ENCODE measurements at regions not wholly inside any gene's neighbourhood (a gene's known extent, or its start where the extent isn't known, plus 50 kb on each side); places are given as distances from the start of the nearest gene placed in this dataset.
A peak's percentile ranks its signal among the peaks of the same experiment; 100 is the strongest.

- Mint-ChIP-seq H3K36me3 (no peaks in the 10 kb centered on the region), H3K9me3 (no peaks in the 10 kb centered on the region), H3K27ac (peak overlapping the region in 1 of 7 donors; percentile 53), H3K4me1 (peaks cover 12 to 19% (median 16%) of the 10 kb centered on the region in 4 donors), H3K27me3 (no peaks in the 10 kb centered on the region), H3K4me3 (no peak overlapping the region)
- H3K4me3 ChIP-seq (ENCODE audit: low read length in 2 of 2): no peak overlapping the region
- H3K9me3 ChIP-seq (ENCODE audit: control insufficient read depth in 1 of 2, low read length in 2 of 2): no peaks in the 10 kb centered on the region
- CTCF ChIA-PET (ENCODE audit: partially characterized antibody): interaction anchor here (1.4 to 1.5 kb wide), 2 partner anchors 14 to 132 kb away, joined by 3 to 4 read pairs; no protein-coding TSS in a partner anchor
- no peaks in the 10 kb centered on the region for H3K27me3 ChIP-seq (ENCODE audit: insufficient read depth, low read length)
- no peaks in the 10 kb centered on the region for H3K36me3 ChIP-seq (ENCODE audit: insufficient read depth, low read length)
- no peak for DNase-seq
- POLR2A ChIA-PET (ENCODE audit: partially characterized antibody): no interaction called here
- intact Hi-C loops (cut with micrococcal nuclease): no loop called here
- peaks cover 21% of the 10 kb centered on the region for H3K4me1 ChIP-seq (ENCODE audit: insufficient read depth, low read length)
- no peak overlapping the region for H3K27ac ChIP-seq (ENCODE audit: low read depth, low read length)
These were observed 122.5 kb upstream of the KRAS start for GRCh38 chr12:25372969-25373817.

GRCh38 chr12:25372002-25372401, 121.3 kb upstream of the KRAS start:
- Mint-ChIP-seq H3K9me3 (no peaks in the 10 kb centered on the region), H3K27me3 (no peaks in the 10 kb centered on the region), H3K4me1 (peaks cover 4 to 8% (median 5%) of the 10 kb centered on the region in 4 donors), H3K4me3 (no peak overlapping the region), H3K36me3 (no peaks in the 10 kb centered on the region), H3K27ac (peak overlapping the region in 1 of 7 donors; percentile 37)
- no peak overlapping the region for H3K27ac ChIP-seq (ENCODE audit: low read depth, low read length)
- H3K9me3 ChIP-seq (ENCODE audit: control insufficient read depth in 1 of 2, low read length in 2 of 2): no peaks in the 10 kb centered on the region
- POLR2A ChIA-PET (ENCODE audit: partially characterized antibody): interaction anchor here (1.8 kb wide), 1 partner anchor 121 kb away, joined by 4 read pairs; the partner anchor contains the start of gene KRAS
- peaks cover 9% of the 10 kb centered on the region for H3K4me1 ChIP-seq (ENCODE audit: insufficient read depth, low read length)
- H3K27me3 ChIP-seq (ENCODE audit: insufficient read depth, low read length): no peaks in the 10 kb centered on the region
- DNase-seq: no peak
- CTCF ChIA-PET (ENCODE audit: partially characterized antibody): interaction anchor here (1.4 to 1.5 kb wide), 2 partner anchors 15 to 131 kb away, joined by 3 to 4 read pairs; no protein-coding TSS in a partner anchor
- intact Hi-C loops (cut with micrococcal nuclease): no loop called here
- no peaks in the 10 kb centered on the region for H3K36me3 ChIP-seq (ENCODE audit: insufficient read depth, low read length)
- no peak overlapping the region for H3K4me3 ChIP-seq (ENCODE audit: low read length in 2 of 2)

- H3K36me3 ChIP-seq (ENCODE audit: insufficient read depth, low read length): no peaks in the 10 kb centered on the region
- CTCF ChIA-PET (ENCODE audit: partially characterized antibody): interaction anchor here (1.3 to 1.6 kb wide), 2 partner anchors 9 to 127 kb away, joined by 3 to 4 read pairs; no protein-coding TSS in a partner anchor
- Mint-ChIP-seq H3K9me3 (no peaks in the 10 kb centered on the region), H3K4me3 (no peak overlapping the region), H3K4me1 (peaks cover 4 to 10% (median 7%) of the 10 kb centered on the region in 4 donors), H3K27me3 (no peaks in the 10 kb centered on the region), H3K36me3 (no peaks in the 10 kb centered on the region), H3K27ac (peak overlapping the region in 1 of 7 donors; percentile 35)
- POLR2A ChIA-PET (ENCODE audit: partially characterized antibody): interaction anchor here (1.3 to 1.5 kb wide), 3 partner anchors 9 to 168 kb away, joined by 3 to 5 read pairs (median 4); partner anchors contain the start of gene KRAS
- no peaks in the 10 kb centered on the region for H3K9me3 ChIP-seq (ENCODE audit: control insufficient read depth in 1 of 2, low read length in 2 of 2)
- DNase-seq: no peak
- intact Hi-C loops (cut with micrococcal nuclease): no loop called here
- H3K27ac ChIP-seq (ENCODE audit: low read depth, low read length): no peak overlapping the region
- H3K4me1 ChIP-seq (ENCODE audit: insufficient read depth, low read length): peaks cover 11% of the 10 kb centered on the region
- no peak overlapping the region for H3K4me3 ChIP-seq (ENCODE audit: low read length in 2 of 2)
- H3K27me3 ChIP-seq (ENCODE audit: insufficient read depth, low read length): no peaks in the 10 kb centered on the region
These were observed 117.8 kb upstream of the KRAS start for GRCh38 chr12:25368557-25368956.

GRCh38 chr12:25366122-25366521, 115.4 kb upstream of the KRAS start:
- Histone ChIP-seq H3K4me3 (ENCODE audit: low read length in 2 of 2) (no peak overlapping the region), H3K36me3 (ENCODE audit: insufficient read depth, low read length) (no peaks in the 10 kb centered on the region), H3K27me3 (ENCODE audit: insufficient read depth, low read length) (no peaks in the 10 kb centered on the region), H3K4me1 (ENCODE audit: insufficient read depth, low read length) (peaks cover 11% of the 10 kb centered on the region), H3K27ac (ENCODE audit: low read depth, low read length) (no peak overlapping the region), H3K9me3 (ENCODE audit: control insufficient read depth in 1 of 2, low read length in 2 of 2) (no peaks in the 10 kb centered on the region)
- Mint-ChIP-seq H3K36me3 (no peaks in the 10 kb centered on the region), H3K27ac (no peak overlapping the region), H3K4me3 (no peak overlapping the region), H3K27me3 (no peaks in the 10 kb centered on the region), H3K4me1 (peaks cover 4 to 10% (median 7%) of the 10 kb centered on the region in 4 donors), H3K9me3 (no peaks in the 10 kb centered on the region)
- CTCF ChIA-PET (ENCODE audit: partially characterized antibody): interaction anchor here (0.6 kb wide), 1 partner anchor 125 kb away, joined by 3 read pairs; no protein-coding TSS in a partner anchor
- intact Hi-C loops (cut with micrococcal nuclease): no loop called here
- POLR2A ChIA-PET (ENCODE audit: partially characterized antibody): interaction anchor here (1.0 to 4.0 kb wide), 2 partner anchors 11 to 115 kb away, joined by 3 to 21 read pairs; partner anchors contain the start of gene KRAS
- no peak for DNase-seq

GRCh38 chr12:25365340-25365730, 114.6 kb upstream of the KRAS start:
- CTCF ChIA-PET (ENCODE audit: partially characterized antibody): interaction anchor here (0.9 kb wide), 1 partner anchor 126 kb away, joined by 3 read pairs; no protein-coding TSS in a partner anchor
- H3K27ac ChIP-seq (ENCODE audit: low read depth, low read length): no peak overlapping the region

GRCh38 chr12:25364529-25365339, 114.0 kb upstream of the KRAS start:
- H3K4me3 ChIP-seq (ENCODE audit: low read length in 2 of 2): no peak overlapping the region
- Mint-ChIP-seq H3K36me3 (no peaks in the 10 kb centered on the region), H3K27ac (peak overlapping the region in 2 of 7 donors; percentile 7 to 64), H3K4me3 (peak overlapping the region in 4 of 8 donors; percentile 15 to 51 (median 40)), H3K4me1 (peaks cover 4 to 10% (median 7%) of the 10 kb centered on the region in 4 donors), H3K9me3 (no peaks in the 10 kb centered on the region), H3K27me3 (no peaks in the 10 kb centered on the region)
- no peak overlapping the region for H3K27ac ChIP-seq (ENCODE audit: low read depth, low read length)
- CTCF ChIA-PET (ENCODE audit: partially characterized antibody): interaction anchor here (0.9 kb wide), 1 partner anchor 126 kb away, joined by 3 read pairs; no protein-coding TSS in a partner anchor
- DNase-seq: no peak
- intact Hi-C loops (cut with micrococcal nuclease): no loop called here
- H3K36me3 ChIP-seq (ENCODE audit: insufficient read depth, low read length): no peaks in the 10 kb centered on the region
- H3K4me1 ChIP-seq (ENCODE audit: insufficient read depth, low read length): peaks cover 11% of the 10 kb centered on the region
- H3K27me3 ChIP-seq (ENCODE audit: insufficient read depth, low read length): no peaks in the 10 kb centered on the region
- no peaks in the 10 kb centered on the region for H3K9me3 ChIP-seq (ENCODE audit: control insufficient read depth in 1 of 2, low read length in 2 of 2)
- POLR2A ChIA-PET (ENCODE audit: partially characterized antibody): interaction anchor here (0.6 to 4.0 kb wide), 4 partner anchors 12 to 142 kb away, joined by 3 to 21 read pairs (median 3); no protein-coding TSS in a partner anchor

More at GRCh38 chr12:25365340-25365730, 114.6 kb upstream of the KRAS start:
- peaks cover 4 to 10% (median 7%) of the 10 kb centered on the region in 4 donors for H3K4me1 Mint-ChIP-seq
- no peaks in the 10 kb centered on the region for H3K27me3 Mint-ChIP-seq
- H3K9me3 Mint-ChIP-seq: no peaks in the 10 kb centered on the region
- intact Hi-C loops (cut with micrococcal nuclease): no loop called here
- Histone ChIP-seq H3K9me3 (ENCODE audit: control insufficient read depth in 1 of 2, low read length in 2 of 2) (no peaks in the 10 kb centered on the region), H3K4me3 (ENCODE audit: low read length in 2 of 2) (no peak overlapping the region), H3K36me3 (ENCODE audit: insufficient read depth, low read length) (no peaks in the 10 kb centered on the region), H3K27me3 (ENCODE audit: insufficient read depth, low read length) (no peaks in the 10 kb centered on the region), H3K4me1 (ENCODE audit: insufficient read depth, low read length) (peaks cover 11% of the 10 kb centered on the region)
- H3K27ac Mint-ChIP-seq: peak overlapping the region in 2 of 7 donors; percentile 13 to 64
- no peaks in the 10 kb centered on the region for H3K36me3 Mint-ChIP-seq
- H3K4me3 Mint-ChIP-seq: peak overlapping the region in 2 of 8 donors; percentile 1 to 32
- POLR2A ChIA-PET (ENCODE audit: partially characterized antibody): interaction anchor here (0.6 to 4.0 kb wide), 4 partner anchors 12 to 143 kb away, joined by 3 to 21 read pairs (median 3); partner anchors contain the start of gene KRAS
- no peak for DNase-seq

Measured in CD4-positive, alpha-beta memory T cell (primary cell).